ENCODE measurements at regions not wholly inside any gene's neighbourhood (a gene's known extent, or its start where the extent isn't known, plus 50 kb on each side); places are given as distances from the start of the nearest gene placed in this dataset.

GRCh38 chr11:15772547-15772946 lies 583.8 kb downstream of the SOX6 start:
- Mint-ChIP-seq H3K36me3 (ENCODE audit: insufficient read depth in 1 of 3, low read depth in 3 of 3) (no peaks in the 10 kb centered on the region), H3K4me3 (no peak overlapping the region), H3K27me3 (ENCODE audit: low read depth) (no peaks in the 10 kb centered on the region; the same call in none of the 2 replicates), H3K27ac (no peak overlapping the region), H3K4me1 (peaks cover 0 to 12% of the 10 kb centered on the region in 2 experiments; a peak in 2 of 4 replicates), H3K9me3 (no peaks in the 10 kb centered on the region)
- Histone ChIP-seq H3K9me3 (ENCODE audit: control insufficient read depth, low read depth, low read length) (no peaks in the 10 kb centered on the region), H3K27ac (ENCODE audit: insufficient read length, low read depth, low read length) (no peak overlapping the region), H2BK5ac (ENCODE audit: insufficient read length, low read length) (no peak overlapping the region), H4K91ac (ENCODE audit: insufficient read length, low read depth, low read length) (no peak overlapping the region), H2AFZ (ENCODE audit: low read length) (no peak overlapping the region), H3K4me1 (ENCODE audit: insufficient read depth, low read length) (no peaks in the 10 kb centered on the region), H2BK120ac (ENCODE audit: low read depth, low read length, poor library complexity, severe bottlenecking) (no peak overlapping the region), H3K27me3 (ENCODE audit: insufficient read depth, low read length) (no peaks in the 10 kb centered on the region), H3K79me2 (ENCODE audit: insufficient read depth, low read length) (no peaks in the 10 kb centered on the region), H3K14ac (ENCODE audit: insufficient read depth, low read length) (no peak overlapping the region), H3T11ph (ENCODE audit: low read length) (no peak overlapping the region), H4K8ac (replicated peaks; ENCODE audit: insufficient read length, low read depth, low read length) (no peak overlapping the region), H2BK20ac (ENCODE audit: low read depth, low read length, poor library complexity, severe bottlenecking) (no peak overlapping the region), H2AK5ac (ENCODE audit: insufficient read length, low read length) (no peak overlapping the region), H3K18ac (ENCODE audit: insufficient read length, low read depth, low read length) (no peak overlapping the region), H4K5ac (ENCODE audit: insufficient read length, low read depth, low read length) (no peak overlapping the region), H2BK12ac (ENCODE audit: insufficient read length, low read depth, low read length) (no peak overlapping the region), H3K79me1 (ENCODE audit: insufficient read depth, low read depth, low read length, poor library complexity, severe bottlenecking) (no peaks in the 10 kb centered on the region), H3K23ac (ENCODE audit: insufficient read length, low read depth, low read length) (no peak overlapping the region), H3K9ac (ENCODE audit: extremely low read depth, insufficient read length, low read length) (no peak overlapping the region), H3K4me2 (ENCODE audit: insufficient read depth, insufficient read length, low read length) (no peak overlapping the region), H4K20me1 (ENCODE audit: control insufficient read depth, insufficient read depth, insufficient read length) (no peaks in the 10 kb centered on the region), H3K4ac (ENCODE audit: low read depth, low read length) (no peak overlapping the region), H3K56ac (ENCODE audit: insufficient read length, low read depth, low read length) (no peak overlapping the region), H2BK15ac (ENCODE audit: low read depth, low read length) (no peak overlapping the region), H3K23me2 (ENCODE audit: insufficient read length, low read depth, low read length, poor library complexity, severe bottlenecking) (no peaks in the 10 kb centered on the region)
- WGBS (ENCODE audit: extremely low coverage, insufficient read length, low lambda C conversion rate) = no CpG with 5 or more reads among the region's 3 CpGs
- no peak for DNase-seq
- TF ChIP-seq CTCF (conservative IDR thresholded peaks at IDR 0.05) = no peak

Data from H9 (cell line).